RWPE2 (cell line): ENCODE measurements at regions not wholly inside any gene's neighbourhood (a gene's known extent, or its start where the extent isn't known, plus 50 kb on each side); places are given as distances from the start of the nearest gene placed in this dataset.
"Not testable (repeated sequence)": the region's sequence is repeated elsewhere in the genome, so short reads cannot be mapped to it uniquely, and the experiment has no call there.

Experiments
- ATAC-seq: fragments of 200-7000 bp; cut with Tn5 transposase; 3 replicates; pipeline ENCODE4 v1.9.1; 2021; ENCODE audit warnings: low read depth
- DNase-seq: peaks from one replicate; pipeline ENCODE4 v3.0.0-alpha.2; 2020; ENCODE audit warnings: low spot score
- H3K27ac ChIP-seq: fragments of 450-650 bp; 2 replicates; pipeline ENCODE4 v1.5.1; 2017; ENCODE audit warnings: mild to moderate bottlenecking; ENCODE audit not compliant: poor library complexity, severe bottlenecking
- H3K27me3 ChIP-seq: fragments of 250-450 bp; sonication (Bioruptor Pico); 2 replicates; pipeline ENCODE4 v1.5.1; 2021; ENCODE audit warnings: mild to moderate bottlenecking, moderate library complexity; ENCODE audit not compliant: insufficient read depth, poor library complexity, severe bottlenecking
- H3K36me3 ChIP-seq: fragments of 250-450 bp; sonication (Bioruptor Pico); 2 replicates; pipeline ENCODE4 v1.5.1; 2020; ENCODE audit warnings: low read depth, mild to moderate bottlenecking, moderate library complexity
- H3K4me1 ChIP-seq: fragments of 250-450 bp; sonication (Bioruptor Pico); 2 replicates; pipeline ENCODE4 v1.5.1; 2021; ENCODE audit warnings: mild to moderate bottlenecking, moderate library complexity; ENCODE audit not compliant: insufficient read depth, poor library complexity, severe bottlenecking
- H3K4me3 ChIP-seq: fragments of 250-450 bp; sonication (Bioruptor Pico); 2 replicates; pipeline ENCODE4 v1.5.1; 2021; ENCODE audit warnings: mild to moderate bottlenecking, moderate library complexity; ENCODE audit not compliant: severe bottlenecking
- H3K9me3 ChIP-seq: fragments of 250-450 bp; sonication (Bioruptor Pico); 2 replicates; pipeline ENCODE4 v1.5.1; 2021; ENCODE audit warnings: mild to moderate bottlenecking, moderate library complexity; ENCODE audit not compliant: severe bottlenecking
- TF ChIP-seq, protein P1 (sequence below): fragments of 450-650 bp; IDR thresholded peaks from one replicate; pipeline ENCODE4 v1.5.1; 2017; ENCODE audit warnings: mild to moderate bottlenecking, moderate library complexity; ENCODE audit not compliant: poor library complexity, severe bottlenecking

DNA sequence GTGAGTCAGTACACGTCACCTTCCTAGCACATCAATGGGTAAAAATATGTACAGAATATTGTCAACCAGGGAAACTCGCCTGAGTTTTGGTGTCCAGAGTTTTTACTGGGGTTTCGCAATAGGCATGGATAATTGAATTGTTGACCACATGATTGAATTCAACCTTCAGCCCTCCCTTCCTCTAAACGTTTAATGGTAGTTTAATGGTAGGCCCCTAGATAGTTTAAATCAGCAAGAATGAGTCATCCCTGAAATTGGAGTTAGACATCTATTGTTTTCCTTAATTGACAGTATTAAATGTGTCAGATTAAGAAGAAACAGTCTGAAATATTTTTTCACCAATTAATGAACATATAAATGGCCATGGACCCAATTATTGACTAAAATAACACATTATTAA, 57.8 kb upstream of the CACNA2D1 start:
- TF ChIP-seq, protein P1, sequence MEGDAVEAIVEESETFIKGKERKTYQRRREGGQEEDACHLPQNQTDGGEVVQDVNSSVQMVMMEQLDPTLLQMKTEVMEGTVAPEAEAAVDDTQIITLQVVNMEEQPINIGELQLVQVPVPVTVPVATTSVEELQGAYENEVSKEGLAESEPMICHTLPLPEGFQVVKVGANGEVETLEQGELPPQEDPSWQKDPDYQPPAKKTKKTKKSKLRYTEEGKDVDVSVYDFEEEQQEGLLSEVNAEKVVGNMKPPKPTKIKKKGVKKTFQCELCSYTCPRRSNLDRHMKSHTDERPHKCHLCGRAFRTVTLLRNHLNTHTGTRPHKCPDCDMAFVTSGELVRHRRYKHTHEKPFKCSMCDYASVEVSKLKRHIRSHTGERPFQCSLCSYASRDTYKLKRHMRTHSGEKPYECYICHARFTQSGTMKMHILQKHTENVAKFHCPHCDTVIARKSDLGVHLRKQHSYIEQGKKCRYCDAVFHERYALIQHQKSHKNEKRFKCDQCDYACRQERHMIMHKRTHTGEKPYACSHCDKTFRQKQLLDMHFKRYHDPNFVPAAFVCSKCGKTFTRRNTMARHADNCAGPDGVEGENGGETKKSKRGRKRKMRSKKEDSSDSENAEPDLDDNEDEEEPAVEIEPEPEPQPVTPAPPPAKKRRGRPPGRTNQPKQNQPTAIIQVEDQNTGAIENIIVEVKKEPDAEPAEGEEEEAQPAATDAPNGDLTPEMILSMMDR: no peak
- Histone ChIP-seq H3K4me3 (no peak overlapping the region), H3K27ac (no peak overlapping the region), H3K9me3 (no peaks in the 10 kb centered on the region), H3K36me3 (no peaks in the 10 kb centered on the region), H3K27me3 (no peaks in the 10 kb centered on the region), H3K4me1 (no peaks in the 10 kb centered on the region)
- ATAC-seq: no peak
- no peak for DNase-seq

DNA sequence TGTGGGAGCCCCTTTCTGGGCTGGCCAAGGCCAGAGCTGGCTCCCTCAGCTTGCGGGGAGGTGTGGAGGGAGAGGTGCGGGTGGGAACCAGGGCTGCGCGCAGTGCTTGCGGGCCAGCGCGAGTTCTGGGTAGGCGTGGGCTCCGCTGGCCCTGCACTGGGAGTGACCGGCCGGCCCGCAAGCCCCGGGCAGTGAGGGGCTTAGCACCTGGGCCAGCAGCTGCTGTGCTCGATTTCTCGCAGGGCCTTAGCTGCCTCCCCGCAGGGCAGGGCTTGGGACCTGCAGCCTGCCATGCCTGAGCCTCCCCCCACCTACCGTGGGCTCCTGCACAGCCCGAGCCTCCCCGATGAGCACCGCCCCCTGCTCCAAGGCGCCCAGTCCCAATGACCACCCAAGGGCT, 56.0 kb upstream of the CACNA2D1 start:
- H3K36me3 ChIP-seq, H3K4me1 ChIP-seq, H3K27me3 ChIP-seq, H3K27ac ChIP-seq, H3K9me3 ChIP-seq, ATAC-seq, H3K4me3 ChIP-seq, DNase-seq: not testable (repeated sequence)

DNA sequence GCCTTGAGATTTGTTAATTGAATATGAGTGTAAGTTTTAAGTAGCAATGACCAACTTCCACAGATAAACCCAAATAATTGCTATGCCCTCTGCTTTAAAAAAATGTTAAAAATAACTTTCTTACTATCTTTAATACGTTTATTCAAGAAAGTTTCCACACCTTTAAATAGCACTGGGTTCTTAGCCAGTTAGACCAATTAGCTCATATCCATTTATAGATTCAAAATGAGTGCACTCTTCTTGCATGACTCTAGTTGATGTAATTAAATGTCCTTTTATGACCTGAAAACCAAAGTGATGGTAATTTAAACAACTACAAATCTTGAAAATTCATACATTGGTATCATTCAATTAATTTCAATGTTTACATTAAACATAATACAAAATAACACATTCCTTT, 50.8 kb upstream of the CACNA2D1 start:
- no peak overlapping the region for H3K27ac ChIP-seq
- no peaks in the 10 kb centered on the region for H3K36me3 ChIP-seq
- TF ChIP-seq, protein P1: no peak
- no peak overlapping the region for H3K4me3 ChIP-seq
- H3K4me1 ChIP-seq: no peaks in the 10 kb centered on the region
- no peaks in the 10 kb centered on the region for H3K27me3 ChIP-seq
- ATAC-seq (no peak), DNase-seq (no peak)
- no peaks in the 10 kb centered on the region for H3K9me3 ChIP-seq
